GM19023 (cell line): ENCODE measurements at regions not wholly inside any gene's neighbourhood (a gene's known extent, or its start where the extent isn't known, plus 50 kb on each side); places are given as distances from the start of the nearest gene placed in this dataset.

Source experiments
- ATAC-seq: cut with Tn5 transposase; IDR thresholded peaks from one replicate; pipeline ENCODE4 v1.9.1; 2021; ENCODE audit warnings: mild to moderate bottlenecking, moderate library complexity; ENCODE audit not compliant: unreplicated experiment

DNA sequence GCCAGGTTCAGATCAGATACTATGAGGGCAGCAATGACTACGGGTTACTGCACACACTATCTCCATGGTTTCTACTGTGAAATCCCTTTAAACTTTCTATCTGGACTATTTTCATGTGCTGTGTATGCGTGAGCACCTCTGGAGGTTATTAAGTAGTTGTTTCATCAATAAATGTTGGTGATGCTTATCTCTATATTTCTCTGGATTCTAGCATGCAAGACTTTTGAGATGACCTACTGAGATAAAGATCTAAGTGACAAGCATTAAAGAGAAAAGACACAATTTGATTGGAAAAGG is 194.0 kb downstream of the NRIP1 start:
- no peak for ATAC-seq

GRCh38 chr21:14869984-14870852 is 194.6 kb downstream of the NRIP1 start:
- peak; percentile 42 for ATAC-seq

DNA sequence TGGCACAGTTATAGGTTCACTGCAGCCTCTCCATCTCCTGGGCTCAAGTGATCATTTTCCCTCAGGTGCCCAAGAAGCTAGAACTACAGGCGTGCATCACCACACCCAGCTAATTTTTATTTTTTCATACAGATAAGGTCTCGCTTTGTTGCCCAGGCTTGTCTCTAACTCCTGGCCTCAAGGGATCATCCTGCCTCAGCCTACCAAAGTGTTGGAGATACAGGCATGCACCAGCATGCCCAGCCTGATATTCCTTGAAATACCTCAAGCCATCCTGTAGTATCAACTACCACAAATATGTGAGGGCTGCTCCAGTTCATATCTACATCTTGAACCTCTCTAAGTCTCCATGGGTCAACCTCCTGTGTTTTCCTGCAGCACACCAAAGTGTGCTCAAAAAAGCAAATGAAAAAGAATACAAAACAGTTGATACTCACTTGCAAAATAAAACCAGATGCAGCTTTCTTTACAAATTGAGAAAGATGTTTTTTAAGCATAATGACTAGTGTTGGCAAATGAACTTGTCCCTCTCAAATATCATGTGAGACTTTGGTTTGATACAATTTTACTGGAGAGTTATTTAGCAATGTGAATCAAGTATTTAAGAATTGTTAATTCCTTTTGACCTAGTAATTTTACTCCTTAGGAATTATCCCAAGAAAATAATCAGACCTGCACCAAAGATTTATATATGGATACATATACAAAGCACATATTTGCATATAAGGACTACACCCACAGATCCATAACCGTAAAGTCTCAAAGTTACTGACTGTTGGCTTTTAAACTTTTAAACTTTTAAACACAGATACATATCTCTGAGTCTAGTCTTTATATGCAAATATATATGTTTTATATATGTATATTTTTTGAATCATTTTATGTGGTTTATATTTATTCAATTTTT is 197.7 kb downstream of the NRIP1 start:
- ATAC-seq: no peak

GRCh38 chr21:14864211-14865021 is 200.4 kb downstream of the NRIP1 start:
- ATAC-seq: peak; percentile 88

- ATAC-seq: no peak
Measured at GRCh38 chr21:14863745-14864210, 201.0 kb downstream of the NRIP1 start.

DNA sequence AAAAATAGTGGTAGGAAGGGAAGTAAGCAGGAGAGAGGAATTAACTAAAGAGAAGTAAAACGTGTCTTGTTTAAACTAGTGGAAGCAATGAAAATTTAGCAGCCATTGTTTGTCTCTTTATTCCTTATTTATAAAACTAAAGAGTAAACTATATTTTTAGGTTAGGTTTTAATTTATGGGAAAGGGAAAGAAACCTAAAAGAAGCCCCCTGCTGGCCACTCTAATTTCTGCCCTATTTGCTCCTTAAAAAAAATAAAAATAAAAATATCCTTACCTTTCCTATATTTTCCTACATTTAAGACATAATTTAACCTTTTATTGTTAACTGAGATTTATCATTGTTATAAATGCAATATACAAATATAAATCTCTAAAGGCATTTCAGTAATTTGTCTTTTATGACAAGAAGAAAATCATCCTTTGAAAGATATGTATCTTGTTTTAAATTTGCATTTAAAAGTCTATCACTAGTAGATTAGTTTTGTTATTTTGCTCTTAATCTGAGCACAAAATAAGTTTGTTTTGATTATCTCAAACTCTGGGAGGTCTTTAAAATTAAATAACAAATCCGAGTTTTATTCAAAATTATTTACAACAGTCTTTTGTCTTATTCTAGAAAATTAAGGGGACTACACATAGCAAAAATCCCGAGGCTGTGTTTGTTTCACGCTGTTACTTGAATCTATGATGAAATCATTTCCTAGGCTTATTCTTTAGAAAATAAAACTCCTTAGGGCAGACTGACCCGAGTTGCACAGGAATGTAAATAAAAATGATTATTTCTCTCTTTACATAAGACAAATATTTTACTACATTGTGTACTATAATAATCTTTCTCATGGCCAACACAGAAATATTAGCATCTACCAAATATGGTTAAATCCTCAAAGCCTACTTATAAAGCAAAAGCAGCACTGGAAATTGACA is 201.7 kb downstream of the NRIP1 start:
- no peak for ATAC-seq

- ATAC-seq: no peak
Measured at GRCh38 chr21:14858311-14858710, 206.5 kb downstream of the NRIP1 start.

DNA sequence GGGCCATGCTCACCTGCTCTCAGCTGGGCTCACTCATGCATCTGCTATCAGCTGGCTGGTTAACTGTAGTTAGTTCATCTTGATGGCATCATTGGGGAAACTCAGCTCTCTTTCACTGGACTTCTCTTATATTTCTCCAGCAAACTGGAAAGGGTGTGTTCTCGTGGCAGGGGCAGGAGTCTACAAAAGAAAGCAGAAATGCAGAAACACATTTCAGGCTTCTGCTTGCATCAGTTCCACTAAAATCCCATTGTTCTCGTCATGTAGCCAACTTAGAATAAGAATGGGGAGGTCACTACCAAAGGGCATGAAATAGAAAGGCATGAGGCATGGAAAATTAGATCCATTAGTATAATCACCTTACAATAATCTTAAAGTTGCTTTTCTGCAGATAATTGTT is 207.3 kb downstream of the NRIP1 start:
- no peak for ATAC-seq

- ATAC-seq: no peak
Measured at GRCh38 chr21:14850394-14850793, 214.4 kb downstream of the NRIP1 start.

GRCh38 chr21:14846621-14847020 is 218.2 kb downstream of the NRIP1 start:
- no peak for ATAC-seq

DNA sequence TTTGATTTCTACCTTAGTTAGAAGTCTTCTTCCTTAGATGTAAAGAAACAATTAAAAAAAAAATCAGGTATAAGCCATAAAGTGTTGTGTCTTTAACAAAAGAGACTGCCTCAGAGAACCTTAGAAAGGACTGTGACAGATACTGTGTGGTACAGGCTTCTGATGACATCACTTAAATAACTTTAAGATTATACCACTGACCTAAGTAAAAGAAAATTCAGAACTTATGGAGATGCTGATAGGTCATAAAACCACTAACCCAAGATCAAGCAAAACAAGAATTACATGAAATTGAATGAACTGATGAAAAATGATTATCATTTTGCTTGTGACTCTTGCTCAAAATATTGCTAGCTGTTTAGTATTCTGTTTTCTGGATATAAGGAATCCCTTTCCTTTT is 220.8 kb downstream of the NRIP1 start:
- ATAC-seq: no peak

GRCh38 chr21:14842601-14843000 is 222.2 kb downstream of the NRIP1 start:
- no peak for ATAC-seq

- no peak for ATAC-seq
Measured at GRCh38 chr21:14841511-14842472, 223.0 kb downstream of the NRIP1 start.

DNA sequence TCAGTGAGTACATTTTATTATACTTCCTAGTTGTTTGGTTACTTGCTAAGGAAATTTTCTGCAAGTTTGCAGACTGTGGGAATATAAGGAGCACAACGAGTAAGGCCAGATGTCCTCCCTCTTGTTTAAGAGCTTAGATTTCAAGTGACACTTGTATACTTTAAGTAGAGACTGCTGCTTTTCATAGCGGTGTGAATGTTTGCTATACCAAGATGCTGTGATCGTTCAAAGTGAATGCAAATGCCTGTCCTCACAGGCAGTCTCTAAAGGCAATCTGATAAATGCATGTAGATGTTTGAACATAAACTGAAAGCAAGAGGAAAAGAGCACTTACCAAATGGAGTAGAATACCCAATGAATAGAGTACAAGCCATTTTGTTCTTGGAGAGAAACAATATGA is 226.4 kb downstream of the NRIP1 start:
- ATAC-seq: no peak

DNA sequence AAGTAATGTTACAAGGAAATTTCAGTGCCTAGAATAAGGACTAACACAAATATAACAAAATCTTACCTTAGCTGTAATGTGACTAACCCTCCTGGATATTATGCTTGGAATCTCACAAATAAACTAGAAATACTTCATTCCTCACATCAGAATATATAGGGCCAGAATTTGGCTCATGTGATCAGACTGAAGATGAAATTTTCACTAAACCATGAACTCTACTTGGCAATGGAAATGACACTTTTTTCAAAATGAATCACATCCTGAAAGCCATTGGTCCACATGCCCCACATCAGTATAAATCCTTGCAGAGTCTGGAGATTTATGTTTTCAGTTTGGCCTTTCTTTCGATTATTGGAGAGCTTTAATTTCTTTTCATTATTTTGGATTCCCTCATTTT is 227.8 kb downstream of the NRIP1 start:
- ATAC-seq: no peak

DNA sequence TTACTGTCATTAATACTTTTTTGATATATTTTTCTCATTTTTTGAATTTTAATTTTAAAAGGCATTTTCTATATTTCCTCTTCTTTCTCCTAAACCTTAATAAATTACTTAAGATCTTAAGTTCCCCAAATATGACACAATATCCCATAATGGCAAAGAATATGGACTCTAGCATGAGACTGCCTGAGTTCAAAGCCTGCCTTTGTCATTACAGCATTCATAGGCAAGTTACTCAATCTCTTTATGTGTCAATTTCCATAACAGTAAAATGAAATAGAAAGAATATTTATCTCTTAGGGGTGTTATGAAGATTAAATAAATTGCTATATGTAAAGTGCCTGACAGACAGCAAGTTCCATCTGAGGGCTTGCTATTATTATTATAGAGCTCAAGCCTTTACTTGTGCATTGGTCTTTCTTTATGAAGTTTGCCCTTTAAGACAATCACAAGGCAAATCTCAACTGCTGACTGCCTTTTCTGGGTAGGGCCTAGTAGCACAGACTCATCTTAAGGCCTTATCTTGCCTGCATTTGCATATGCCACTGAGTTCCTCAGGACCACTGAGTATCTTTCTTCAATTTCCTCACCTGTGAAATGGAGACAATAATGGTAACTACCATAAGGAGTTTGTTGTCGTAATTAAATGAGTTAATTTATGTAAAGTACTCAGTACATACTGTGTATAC is 231.0 kb downstream of the NRIP1 start:
- ATAC-seq: no peak

DNA sequence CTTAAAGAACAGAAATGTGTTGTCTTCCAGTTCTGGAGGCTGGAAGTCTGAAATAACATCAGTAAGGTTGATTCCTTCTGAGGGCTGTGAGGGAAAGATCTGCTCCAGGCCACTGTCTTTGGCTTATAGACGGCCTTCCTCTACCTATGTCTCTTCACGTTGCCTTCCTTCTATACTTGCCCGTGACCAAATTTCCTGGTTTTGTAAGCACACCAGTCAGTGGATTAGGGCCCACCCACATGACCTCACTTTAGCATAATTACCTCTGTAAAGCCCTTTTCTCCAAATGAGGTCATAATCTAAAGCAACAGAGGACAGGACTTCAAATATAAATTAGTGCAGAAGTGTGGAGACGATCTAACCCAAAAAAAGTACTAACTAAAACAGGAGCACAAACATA is 231.6 kb downstream of the NRIP1 start:
- no peak for ATAC-seq

DNA sequence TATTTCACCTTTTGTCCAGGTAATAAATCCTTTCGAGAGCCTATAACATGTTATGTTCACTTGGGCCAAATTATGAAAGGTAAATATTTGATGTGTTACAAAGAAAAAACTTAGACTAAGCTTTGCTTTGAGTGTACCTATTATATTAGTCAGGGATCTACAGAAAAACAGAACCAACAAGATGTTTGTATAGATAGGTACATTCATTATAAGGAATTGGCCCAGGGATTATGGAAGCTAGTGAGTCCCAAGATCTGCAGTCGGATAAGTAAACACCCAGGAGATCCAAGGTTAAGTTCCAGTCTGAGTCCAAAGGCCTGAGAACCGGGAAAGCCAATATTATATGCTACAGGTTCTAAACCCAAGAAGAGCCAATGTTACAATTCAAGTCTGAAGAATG is 234.5 kb downstream of the NRIP1 start:
- no peak for ATAC-seq
